Type B pancreatic cell (in vitro differentiated cells): ENCODE measurements at regions not wholly inside any gene's neighbourhood (a gene's known extent, or its start where the extent isn't known, plus 50 kb on each side); places are given as distances from the start of the nearest gene placed in this dataset.
"Not testable (repeated sequence)": the region's sequence is repeated elsewhere in the genome, so short reads cannot be mapped to it uniquely, and the experiment has no call there.

ENCODE experiments used
- DNase-seq: peaks from one replicate; pipeline ENCODE4 v3.0.0; 2021; ENCODE audit warnings: mixed read lengths; ENCODE audit not compliant: unreplicated experiment; ENCODE audit errors: extremely low spot score
- H3K27ac Mint-ChIP-seq: 2 replicates; pipeline ENCODE4 v1.8.0; 2021; ENCODE audit warnings: mild to moderate bottlenecking, mixed read lengths
- H3K27me3 Mint-ChIP-seq: 2 replicates; pipeline ENCODE4 v1.8.0; 2021; ENCODE audit warnings: mixed read lengths
- H3K36me3 Mint-ChIP-seq: 2 replicates; pipeline ENCODE4 v1.8.0; 2021; ENCODE audit warnings: mixed read lengths
- H3K4me1 Mint-ChIP-seq: one replicate; pipeline ENCODE4 v1.8.0; 2021; ENCODE audit warnings: mixed read lengths; ENCODE audit not compliant: unreplicated experiment
- H3K4me3 Mint-ChIP-seq: 2 replicates; pipeline ENCODE4 v1.8.0; 2021; ENCODE audit warnings: mild to moderate bottlenecking, mixed read lengths
- H3K9me3 Mint-ChIP-seq: 2 replicates; pipeline ENCODE4 v1.8.0; 2021; ENCODE audit warnings: mixed read lengths
- TF ChIP-seq, protein P1 (sequence below): fragments of 200-600 bp; sonication (generic); conservative IDR thresholded peaks from 2 replicates; pipeline ENCODE4 v1.5.0; 2021; ENCODE audit warnings: antibody characterized with exemption, mild to moderate bottlenecking

DNA sequence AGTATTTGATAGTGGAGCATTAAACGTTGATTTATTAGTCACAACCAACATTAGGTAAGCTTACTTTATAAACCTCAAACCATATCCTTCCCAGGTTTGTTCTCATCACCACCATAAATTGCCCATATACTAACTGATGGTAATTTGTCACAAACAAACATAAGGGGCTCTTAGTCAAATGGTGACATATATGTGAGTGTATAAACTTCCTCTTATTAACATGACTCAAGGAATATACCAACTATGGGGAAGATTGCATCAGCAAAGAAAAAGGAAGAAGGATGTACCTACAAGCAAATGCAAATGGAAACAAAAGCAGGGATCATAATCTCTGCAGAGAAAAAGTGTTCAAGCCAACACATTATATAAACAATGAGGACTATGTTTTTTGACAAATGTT lies 418.2 kb upstream of the AKR1E2 start:
- TF ChIP-seq, protein P1, sequence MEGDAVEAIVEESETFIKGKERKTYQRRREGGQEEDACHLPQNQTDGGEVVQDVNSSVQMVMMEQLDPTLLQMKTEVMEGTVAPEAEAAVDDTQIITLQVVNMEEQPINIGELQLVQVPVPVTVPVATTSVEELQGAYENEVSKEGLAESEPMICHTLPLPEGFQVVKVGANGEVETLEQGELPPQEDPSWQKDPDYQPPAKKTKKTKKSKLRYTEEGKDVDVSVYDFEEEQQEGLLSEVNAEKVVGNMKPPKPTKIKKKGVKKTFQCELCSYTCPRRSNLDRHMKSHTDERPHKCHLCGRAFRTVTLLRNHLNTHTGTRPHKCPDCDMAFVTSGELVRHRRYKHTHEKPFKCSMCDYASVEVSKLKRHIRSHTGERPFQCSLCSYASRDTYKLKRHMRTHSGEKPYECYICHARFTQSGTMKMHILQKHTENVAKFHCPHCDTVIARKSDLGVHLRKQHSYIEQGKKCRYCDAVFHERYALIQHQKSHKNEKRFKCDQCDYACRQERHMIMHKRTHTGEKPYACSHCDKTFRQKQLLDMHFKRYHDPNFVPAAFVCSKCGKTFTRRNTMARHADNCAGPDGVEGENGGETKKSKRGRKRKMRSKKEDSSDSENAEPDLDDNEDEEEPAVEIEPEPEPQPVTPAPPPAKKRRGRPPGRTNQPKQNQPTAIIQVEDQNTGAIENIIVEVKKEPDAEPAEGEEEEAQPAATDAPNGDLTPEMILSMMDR, result no peak
- no peak for DNase-seq
- no peaks in the 10 kb centered on the region for H3K27me3 Mint-ChIP-seq
- H3K9me3 Mint-ChIP-seq, result no peaks in the 10 kb centered on the region
- H3K4me1 Mint-ChIP-seq, result no peaks in the 10 kb centered on the region
- no peak overlapping the region for H3K27ac Mint-ChIP-seq
- H3K4me3 Mint-ChIP-seq, result no peak overlapping the region
- H3K36me3 Mint-ChIP-seq, result no peaks in the 10 kb centered on the region

DNA sequence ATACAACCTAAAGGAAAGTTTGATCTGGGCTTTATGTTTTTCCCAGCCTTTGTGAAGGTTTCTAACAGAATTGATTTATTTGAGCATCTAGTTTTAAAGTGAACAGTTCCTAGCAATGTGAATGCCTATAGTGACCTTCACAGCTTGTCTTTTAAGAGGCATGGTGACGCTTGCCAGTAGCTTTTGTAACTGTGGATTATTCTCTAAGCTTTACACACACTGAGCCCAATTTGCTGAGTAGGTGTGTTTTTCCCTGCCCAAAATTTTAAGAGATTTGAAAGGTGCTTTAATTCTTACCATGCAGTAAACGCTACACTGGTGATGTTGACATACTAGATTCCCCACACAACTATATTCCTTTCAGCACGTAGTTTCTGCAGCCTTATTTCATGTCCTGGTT lies 420.2 kb upstream of the AKR1E2 start:
- Mint-ChIP-seq H3K4me3 (no peak overlapping the region), H3K9me3 (no peaks in the 10 kb centered on the region), H3K27me3 (no peaks in the 10 kb centered on the region), H3K4me1 (no peaks in the 10 kb centered on the region), H3K36me3 (no peaks in the 10 kb centered on the region), H3K27ac (no peak overlapping the region)
- no peak for DNase-seq
- TF ChIP-seq, protein P1, result no peak

DNA sequence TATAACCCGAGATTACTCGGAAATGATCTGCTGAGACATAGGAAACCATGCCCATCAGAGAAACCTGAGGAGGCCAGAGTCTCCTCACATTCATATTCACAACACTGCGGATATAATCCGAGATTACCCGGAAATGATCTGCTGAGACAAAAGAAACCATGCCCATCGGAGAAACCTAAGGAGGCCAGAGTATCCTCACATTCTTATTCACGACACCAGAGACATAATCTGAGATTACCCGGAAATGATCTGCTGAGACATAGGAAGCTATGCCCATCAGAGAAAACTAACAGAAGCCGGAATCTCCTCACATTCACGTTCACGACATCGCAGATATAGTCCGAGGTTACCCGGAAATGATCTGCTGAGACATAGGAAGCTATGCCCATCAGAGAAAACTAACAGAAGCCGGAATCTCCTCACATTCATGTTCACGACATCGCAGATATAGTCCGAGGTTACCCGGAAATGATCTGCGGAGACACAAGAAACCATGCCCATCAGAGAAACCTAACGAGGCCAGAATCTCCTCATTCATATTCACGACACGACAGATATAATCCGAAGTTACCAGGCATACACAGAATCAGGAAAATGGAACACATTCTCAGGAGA lies 422.3 kb upstream of the AKR1E2 start:
- Mint-ChIP-seq H3K4me1 (no peaks in the 10 kb centered on the region), H3K36me3 (no peaks in the 10 kb centered on the region), H3K9me3 (peaks cover 4% of the 10 kb centered on the region), H3K27ac (no peak overlapping the region), H3K4me3 (no peak overlapping the region), H3K27me3 (no peaks in the 10 kb centered on the region)
- TF ChIP-seq, protein P1, result no peak
- no peak for DNase-seq

DNA sequence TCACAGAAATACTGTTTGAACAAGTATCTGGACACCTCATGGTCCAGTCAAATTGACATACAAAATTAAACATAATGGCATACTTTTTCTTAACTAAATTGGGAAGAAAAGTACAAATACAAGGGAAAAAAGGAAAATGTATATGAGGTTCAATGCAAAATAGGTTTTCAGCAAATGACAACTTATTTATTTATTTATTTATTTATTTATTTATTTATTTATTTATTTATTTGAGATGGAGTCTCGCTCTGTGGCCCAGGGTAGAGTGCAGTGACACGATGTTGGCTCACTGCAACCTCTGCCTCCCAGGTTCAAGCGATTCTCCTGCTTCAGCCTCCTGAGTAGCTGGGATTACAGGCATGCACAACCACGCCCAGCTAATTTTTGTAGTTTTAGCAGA lies 424.9 kb upstream of the AKR1E2 start:
- not testable (repeated sequence) for H3K27me3 Mint-ChIP-seq, H3K9me3 Mint-ChIP-seq, H3K36me3 Mint-ChIP-seq, DNase-seq, H3K27ac Mint-ChIP-seq, H3K4me3 Mint-ChIP-seq, H3K4me1 Mint-ChIP-seq

DNA sequence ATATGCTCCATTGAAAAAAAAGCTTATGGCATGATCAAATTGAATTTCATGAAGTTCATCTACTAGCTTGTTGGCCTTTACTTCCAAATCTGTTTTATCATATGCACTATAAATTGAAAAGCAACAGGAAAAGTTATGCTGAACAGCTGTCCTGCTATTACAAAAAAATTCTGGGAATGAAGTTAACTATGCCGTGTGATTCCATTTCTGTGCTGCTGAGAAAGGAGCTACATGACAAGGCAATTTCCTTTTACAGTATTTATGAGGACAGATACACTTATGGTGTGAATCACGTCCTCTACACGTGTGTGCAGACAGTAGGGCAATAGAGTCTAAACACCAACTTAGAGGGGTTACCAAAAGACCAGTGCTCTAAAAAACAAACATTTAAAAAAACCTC lies 426.5 kb upstream of the AKR1E2 start:
- H3K9me3 Mint-ChIP-seq, result peaks cover 4% of the 10 kb centered on the region
- no peak overlapping the region for H3K27ac Mint-ChIP-seq
- H3K36me3 Mint-ChIP-seq, result no peaks in the 10 kb centered on the region
- TF ChIP-seq, protein P1, result no peak
- H3K4me1 Mint-ChIP-seq, result no peaks in the 10 kb centered on the region
- DNase-seq, result no peak
- H3K27me3 Mint-ChIP-seq, result no peaks in the 10 kb centered on the region
- no peak overlapping the region for H3K4me3 Mint-ChIP-seq

DNA sequence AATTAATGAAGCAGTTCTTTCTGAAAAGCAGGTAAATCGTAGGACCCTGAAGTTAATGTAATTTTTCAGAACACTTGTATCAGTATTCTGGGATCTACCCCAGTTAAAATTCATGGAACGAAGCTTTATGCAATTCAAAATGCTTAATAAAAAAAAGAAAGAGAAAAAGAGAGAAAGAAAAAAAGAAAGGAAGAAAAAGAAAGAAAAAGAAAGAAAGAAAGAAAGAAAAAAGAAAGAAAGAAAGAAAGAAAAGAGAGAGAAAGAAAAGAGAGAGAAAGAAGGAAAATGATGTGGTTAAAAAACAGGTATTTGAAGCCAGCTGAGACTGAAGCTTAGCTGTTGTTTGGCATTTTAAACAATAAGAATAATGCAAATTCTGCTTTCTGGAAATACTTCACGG lies 427.4 kb upstream of the AKR1E2 start:
- no peaks in the 10 kb centered on the region for H3K36me3 Mint-ChIP-seq
- H3K27me3 Mint-ChIP-seq, result no peaks in the 10 kb centered on the region
- peaks cover 4% of the 10 kb centered on the region for H3K9me3 Mint-ChIP-seq
- no peaks in the 10 kb centered on the region for H3K4me1 Mint-ChIP-seq
- no peak overlapping the region for H3K4me3 Mint-ChIP-seq
- TF ChIP-seq, protein P1, result no peak
- DNase-seq, result no peak
- H3K27ac Mint-ChIP-seq, result no peak overlapping the region
